ENCODE measurements at regions not wholly inside any gene's neighbourhood (a gene's known extent, or its start where the extent isn't known, plus 50 kb on each side); places are given as distances from the start of the nearest gene placed in this dataset.

DNA sequence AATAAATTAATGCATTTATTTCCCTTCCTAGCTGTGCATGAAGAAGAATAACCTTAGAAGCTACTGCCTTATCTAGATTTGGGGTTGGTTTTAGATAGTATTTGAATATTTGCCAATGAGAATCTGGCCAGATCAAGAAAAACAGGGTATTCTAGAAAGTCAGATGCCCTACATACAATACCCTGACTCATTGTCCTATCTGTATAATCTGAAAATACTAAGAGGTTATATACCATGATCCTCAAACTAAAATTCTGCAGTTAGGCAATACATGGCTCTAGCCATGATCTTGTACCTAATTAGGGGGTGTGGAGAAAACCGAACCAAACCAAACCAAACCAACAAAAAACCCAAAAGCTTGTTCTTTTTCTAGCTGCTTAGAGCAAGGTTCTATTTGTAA is 240.4 kb upstream of the LYZL1 start:
- H3K4me3 ChIP-seq (ENCODE audit: low read depth in 1 of 3, low read length in 3 of 3) = no peak overlapping the region
- no peak overlapping the region for H3K9ac ChIP-seq (ENCODE audit: low read depth in 1 of 2, low read length in 2 of 2)
- no peaks in the 10 kb centered on the region for H3K9me3 ChIP-seq (ENCODE audit: control insufficient read depth in 4 of 4, low read length in 3 of 4)
- H3K27me3 ChIP-seq (ENCODE audit: control insufficient read depth in 4 of 4, insufficient read depth in 4 of 4, low read length in 3 of 4) = no peaks in the 10 kb centered on the region
- no peaks in the 10 kb centered on the region for H3K4me1 ChIP-seq (ENCODE audit: control insufficient read depth in 4 of 4, insufficient read depth in 4 of 4, low read length in 3 of 4)
- H3K36me3 ChIP-seq (ENCODE audit: control insufficient read depth in 4 of 4, insufficient read depth in 3 of 4, low read depth in 1 of 4, low read length in 3 of 4) = no peaks in the 10 kb centered on the region
- no peak for DNase-seq (ENCODE audit: low spot score)
- no peak for TF ChIP-seq FOXA2 (IDR thresholded peaks at IDR 0.05)
- TF ChIP-seq NR2F2 (IDR thresholded peaks at IDR 0.05) = no peak
- TF ChIP-seq RXRA (IDR thresholded peaks at IDR 0.05) = no peak
- TF ChIP-seq, protein P1, sequence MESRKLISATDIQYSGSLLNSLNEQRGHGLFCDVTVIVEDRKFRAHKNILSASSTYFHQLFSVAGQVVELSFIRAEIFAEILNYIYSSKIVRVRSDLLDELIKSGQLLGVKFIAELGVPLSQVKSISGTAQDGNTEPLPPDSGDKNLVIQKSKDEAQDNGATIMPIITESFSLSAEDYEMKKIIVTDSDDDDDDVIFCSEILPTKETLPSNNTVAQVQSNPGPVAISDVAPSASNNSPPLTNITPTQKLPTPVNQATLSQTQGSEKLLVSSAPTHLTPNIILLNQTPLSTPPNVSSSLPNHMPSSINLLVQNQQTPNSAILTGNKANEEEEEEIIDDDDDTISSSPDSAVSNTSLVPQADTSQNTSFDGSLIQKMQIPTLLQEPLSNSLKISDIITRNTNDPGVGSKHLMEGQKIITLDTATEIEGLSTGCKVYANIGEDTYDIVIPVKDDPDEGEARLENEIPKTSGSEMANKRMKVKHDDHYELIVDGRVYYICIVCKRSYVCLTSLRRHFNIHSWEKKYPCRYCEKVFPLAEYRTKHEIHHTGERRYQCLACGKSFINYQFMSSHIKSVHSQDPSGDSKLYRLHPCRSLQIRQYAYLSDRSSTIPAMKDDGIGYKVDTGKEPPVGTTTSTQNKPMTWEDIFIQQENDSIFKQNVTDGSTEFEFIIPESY (IDR thresholded peaks at IDR 0.05) = no peak
- no peak for TF ChIP-seq GABPA (IDR thresholded peaks at IDR 0.05 in 1 of 2, conservative IDR thresholded peaks at IDR 0.05 in 1 of 2)
- TF ChIP-seq HNF4G (IDR thresholded peaks at IDR 0.05) = no peak
- TF ChIP-seq EGR1 (IDR thresholded peaks at IDR 0.05; ENCODE audit: low read depth in 2 of 2) = no peak
- TF ChIP-seq, protein P2, sequence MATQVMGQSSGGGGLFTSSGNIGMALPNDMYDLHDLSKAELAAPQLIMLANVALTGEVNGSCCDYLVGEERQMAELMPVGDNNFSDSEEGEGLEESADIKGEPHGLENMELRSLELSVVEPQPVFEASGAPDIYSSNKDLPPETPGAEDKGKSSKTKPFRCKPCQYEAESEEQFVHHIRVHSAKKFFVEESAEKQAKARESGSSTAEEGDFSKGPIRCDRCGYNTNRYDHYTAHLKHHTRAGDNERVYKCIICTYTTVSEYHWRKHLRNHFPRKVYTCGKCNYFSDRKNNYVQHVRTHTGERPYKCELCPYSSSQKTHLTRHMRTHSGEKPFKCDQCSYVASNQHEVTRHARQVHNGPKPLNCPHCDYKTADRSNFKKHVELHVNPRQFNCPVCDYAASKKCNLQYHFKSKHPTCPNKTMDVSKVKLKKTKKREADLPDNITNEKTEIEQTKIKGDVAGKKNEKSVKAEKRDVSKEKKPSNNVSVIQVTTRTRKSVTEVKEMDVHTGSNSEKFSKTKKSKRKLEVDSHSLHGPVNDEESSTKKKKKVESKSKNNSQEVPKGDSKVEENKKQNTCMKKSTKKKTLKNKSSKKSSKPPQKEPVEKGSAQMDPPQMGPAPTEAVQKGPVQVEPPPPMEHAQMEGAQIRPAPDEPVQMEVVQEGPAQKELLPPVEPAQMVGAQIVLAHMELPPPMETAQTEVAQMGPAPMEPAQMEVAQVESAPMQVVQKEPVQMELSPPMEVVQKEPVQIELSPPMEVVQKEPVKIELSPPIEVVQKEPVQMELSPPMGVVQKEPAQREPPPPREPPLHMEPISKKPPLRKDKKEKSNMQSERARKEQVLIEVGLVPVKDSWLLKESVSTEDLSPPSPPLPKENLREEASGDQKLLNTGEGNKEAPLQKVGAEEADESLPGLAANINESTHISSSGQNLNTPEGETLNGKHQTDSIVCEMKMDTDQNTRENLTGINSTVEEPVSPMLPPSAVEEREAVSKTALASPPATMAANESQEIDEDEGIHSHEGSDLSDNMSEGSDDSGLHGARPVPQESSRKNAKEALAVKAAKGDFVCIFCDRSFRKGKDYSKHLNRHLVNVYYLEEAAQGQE (IDR thresholded peaks at IDR 0.05) = no peak
- TF ChIP-seq SP1 (IDR thresholded peaks at IDR 0.05) = no peak
- TF ChIP-seq, protein P3, sequence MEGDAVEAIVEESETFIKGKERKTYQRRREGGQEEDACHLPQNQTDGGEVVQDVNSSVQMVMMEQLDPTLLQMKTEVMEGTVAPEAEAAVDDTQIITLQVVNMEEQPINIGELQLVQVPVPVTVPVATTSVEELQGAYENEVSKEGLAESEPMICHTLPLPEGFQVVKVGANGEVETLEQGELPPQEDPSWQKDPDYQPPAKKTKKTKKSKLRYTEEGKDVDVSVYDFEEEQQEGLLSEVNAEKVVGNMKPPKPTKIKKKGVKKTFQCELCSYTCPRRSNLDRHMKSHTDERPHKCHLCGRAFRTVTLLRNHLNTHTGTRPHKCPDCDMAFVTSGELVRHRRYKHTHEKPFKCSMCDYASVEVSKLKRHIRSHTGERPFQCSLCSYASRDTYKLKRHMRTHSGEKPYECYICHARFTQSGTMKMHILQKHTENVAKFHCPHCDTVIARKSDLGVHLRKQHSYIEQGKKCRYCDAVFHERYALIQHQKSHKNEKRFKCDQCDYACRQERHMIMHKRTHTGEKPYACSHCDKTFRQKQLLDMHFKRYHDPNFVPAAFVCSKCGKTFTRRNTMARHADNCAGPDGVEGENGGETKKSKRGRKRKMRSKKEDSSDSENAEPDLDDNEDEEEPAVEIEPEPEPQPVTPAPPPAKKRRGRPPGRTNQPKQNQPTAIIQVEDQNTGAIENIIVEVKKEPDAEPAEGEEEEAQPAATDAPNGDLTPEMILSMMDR (IDR thresholded peaks at IDR 0.05; ENCODE audit: low read depth, low read length, missing input control) = no peak
- TF ChIP-seq JUND (IDR thresholded peaks at IDR 0.05) = no peak
- TF ChIP-seq FOXA1 (IDR thresholded peaks at IDR 0.05) = no peak
- WGBS = 91% methylated on average over 1 of the region's 1 CpG
- H3K27ac ChIP-seq (ENCODE audit: low read depth in 1 of 2, low read length in 2 of 2) = no peak overlapping the region

DNA sequence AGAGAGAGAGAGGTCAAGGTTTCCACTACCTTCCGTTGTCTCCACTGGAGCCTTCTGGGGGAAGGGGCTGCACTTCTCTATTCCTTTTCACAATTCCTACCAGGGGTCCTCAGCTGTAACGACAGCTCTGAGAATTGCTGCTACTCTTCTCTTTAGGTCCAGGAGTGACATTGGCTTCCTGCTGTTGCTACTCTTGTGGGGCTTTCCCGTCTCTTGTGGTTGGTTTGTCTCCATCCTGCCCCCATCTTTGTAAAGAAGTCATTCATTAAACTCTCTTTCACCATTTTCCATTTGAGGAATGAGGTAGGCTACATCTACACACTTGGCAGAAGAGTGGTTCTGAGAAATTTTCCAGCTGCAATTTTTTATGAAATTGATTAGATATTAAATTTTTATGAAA is 238.8 kb upstream of the LYZL1 start:
- 77% methylated on average over 3 of the region's 3 CpGs for WGBS
- Histone ChIP-seq H3K27ac (ENCODE audit: low read depth in 1 of 2, low read length in 2 of 2) (no peak overlapping the region), H3K27me3 (ENCODE audit: control insufficient read depth in 4 of 4, insufficient read depth in 4 of 4, low read length in 3 of 4) (no peaks in the 10 kb centered on the region), H3K4me1 (ENCODE audit: control insufficient read depth in 4 of 4, insufficient read depth in 4 of 4, low read length in 3 of 4) (no peaks in the 10 kb centered on the region), H3K36me3 (ENCODE audit: control insufficient read depth in 4 of 4, insufficient read depth in 3 of 4, low read depth in 1 of 4, low read length in 3 of 4) (no peaks in the 10 kb centered on the region), H3K9ac (ENCODE audit: low read depth in 1 of 2, low read length in 2 of 2) (no peak overlapping the region), H3K4me3 (ENCODE audit: low read depth in 1 of 3, low read length in 3 of 3) (no peak overlapping the region), H3K9me3 (ENCODE audit: control insufficient read depth in 4 of 4, low read length in 3 of 4) (no peaks in the 10 kb centered on the region)
- no peak for DNase-seq (ENCODE audit: low spot score)
- no peak for TF ChIP-seq GABPA (IDR thresholded peaks at IDR 0.05 in 1 of 2, conservative IDR thresholded peaks at IDR 0.05 in 1 of 2)
- no peak for TF ChIP-seq FOXA1 (IDR thresholded peaks at IDR 0.05)
- no peak for TF ChIP-seq YY1 (IDR thresholded peaks at IDR 0.05)
- no peak for TF ChIP-seq HNF4A (conservative IDR thresholded peaks at IDR 0.05)
- no peak for TF ChIP-seq EGR1 (IDR thresholded peaks at IDR 0.05; ENCODE audit: low read depth in 2 of 2)
